GM21528 (cell line): ENCODE measurements at regions not wholly inside any gene's neighbourhood (a gene's known extent, or its start where the extent isn't known, plus 50 kb on each side); places are given as distances from the start of the nearest gene placed in this dataset.

Experiments
- ATAC-seq: cut with Tn5 transposase; IDR thresholded peaks from one replicate; pipeline ENCODE4 v1.9.1; 2021; ENCODE audit warnings: mild to moderate bottlenecking, moderate library complexity; ENCODE audit not compliant: unreplicated experiment, low FRiP score

GRCh38 chr18:73749304-73749703 is 398.3 kb downstream of the FBXO15 start:
- ATAC-seq = no peak

- ATAC-seq = no peak
These were observed 398.9 kb downstream of the FBXO15 start for GRCh38 chr18:73748731-73749130.

- ATAC-seq = no peak
These were observed 401.5 kb downstream of the FBXO15 start for GRCh38 chr18:73746101-73746500.

- ATAC-seq = no peak
These were observed 404.7 kb downstream of the FBXO15 start for GRCh38 chr18:73742957-73743356.

GRCh38 chr18:73741946-73742345 is 405.7 kb downstream of the FBXO15 start:
- ATAC-seq = no peak

GRCh38 chr18:73739098-73739497 is 408.5 kb downstream of the FBXO15 start:
- no peak for ATAC-seq

- ATAC-seq = no peak
These were observed 409.6 kb downstream of the FBXO15 start for GRCh38 chr18:73737990-73738389.

- ATAC-seq = no peak
These were observed 411.8 kb downstream of the FBXO15 start for GRCh38 chr18:73735836-73736235.

- ATAC-seq = no peak
These were observed 413.8 kb downstream of the FBXO15 start for GRCh38 chr18:73733806-73734314.

- no peak for ATAC-seq
These were observed 414.3 kb downstream of the FBXO15 start for GRCh38 chr18:73733376-73733775.

- no peak for ATAC-seq
These were observed 419.0 kb downstream of the FBXO15 start for GRCh38 chr18:73728657-73729056.

- ATAC-seq = no peak
These were observed 422.7 kb downstream of the FBXO15 start for GRCh38 chr18:73724958-73725357.

GRCh38 chr18:73719611-73720010 is 428.0 kb downstream of the FBXO15 start:
- ATAC-seq = no peak

- ATAC-seq = no peak
These were observed 430.1 kb downstream of the FBXO15 start for GRCh38 chr18:73717570-73717969.

GRCh38 chr18:73715210-73715670 is 432.4 kb downstream of the FBXO15 start:
- ATAC-seq = no peak

- ATAC-seq = no peak
These were observed 433.2 kb downstream of the FBXO15 start for GRCh38 chr18:73714466-73714865.

GRCh38 chr18:73711256-73711655 is 436.4 kb downstream of the FBXO15 start:
- ATAC-seq = no peak

GRCh38 chr18:73708591-73708990 is 439.0 kb downstream of the FBXO15 start:
- ATAC-seq = no peak

GRCh38 chr18:73707035-73707434 is 440.6 kb downstream of the FBXO15 start:
- no peak for ATAC-seq

GRCh38 chr18:73697353-73697752 is 450.3 kb downstream of the FBXO15 start:
- ATAC-seq = no peak

- ATAC-seq = no peak
These were observed 450.9 kb downstream of the FBXO15 start for GRCh38 chr18:73696698-73697097.

GRCh38 chr18:73696171-73696570 is 451.5 kb downstream of the FBXO15 start:
- ATAC-seq = no peak

- ATAC-seq = no peak
These were observed 454.5 kb downstream of the FBXO15 start for GRCh38 chr18:73693091-73693490.
